ENCODE measurements at regions not wholly inside any gene's neighbourhood (a gene's known extent, or its start where the extent isn't known, plus 50 kb on each side); places are given as distances from the start of the nearest gene placed in this dataset.

DNA sequence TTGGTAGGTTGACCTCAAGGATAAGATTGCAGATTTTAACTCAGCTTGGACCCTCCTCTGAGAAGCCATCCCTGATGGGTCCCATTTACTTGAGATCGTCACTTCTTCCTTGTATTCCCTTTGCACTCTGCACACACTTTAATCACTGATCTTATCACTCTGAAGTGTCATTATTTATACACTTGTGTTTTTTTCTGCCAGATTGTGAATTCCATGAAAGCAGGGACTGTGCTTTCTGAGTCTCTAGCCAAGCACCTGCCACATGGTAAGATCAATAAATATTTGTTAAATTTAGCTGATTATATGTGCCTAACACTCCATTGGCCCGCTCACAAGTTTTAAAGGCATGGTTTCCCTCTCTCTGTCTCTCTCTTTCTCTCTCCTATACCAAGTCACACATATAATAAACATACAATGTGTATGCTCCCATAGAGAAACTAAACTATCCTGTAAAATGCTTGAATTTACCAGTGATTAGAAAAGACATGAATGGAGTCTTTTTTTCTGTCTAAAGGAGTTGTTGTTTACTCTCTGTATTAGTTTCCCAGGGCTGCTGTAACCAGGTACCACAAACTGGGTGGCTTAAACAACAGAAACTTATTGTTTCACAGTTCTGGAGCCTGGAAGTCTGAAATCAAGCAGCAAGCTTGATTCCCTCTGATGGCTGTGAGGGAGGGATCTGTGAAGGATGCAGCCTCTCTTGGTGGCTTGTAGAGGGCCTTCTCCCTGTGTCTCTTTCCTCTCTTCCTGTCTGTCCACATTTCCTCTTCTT is 105.2 kb upstream of the GADD45A start:
- TF ChIP-seq, protein P1, sequence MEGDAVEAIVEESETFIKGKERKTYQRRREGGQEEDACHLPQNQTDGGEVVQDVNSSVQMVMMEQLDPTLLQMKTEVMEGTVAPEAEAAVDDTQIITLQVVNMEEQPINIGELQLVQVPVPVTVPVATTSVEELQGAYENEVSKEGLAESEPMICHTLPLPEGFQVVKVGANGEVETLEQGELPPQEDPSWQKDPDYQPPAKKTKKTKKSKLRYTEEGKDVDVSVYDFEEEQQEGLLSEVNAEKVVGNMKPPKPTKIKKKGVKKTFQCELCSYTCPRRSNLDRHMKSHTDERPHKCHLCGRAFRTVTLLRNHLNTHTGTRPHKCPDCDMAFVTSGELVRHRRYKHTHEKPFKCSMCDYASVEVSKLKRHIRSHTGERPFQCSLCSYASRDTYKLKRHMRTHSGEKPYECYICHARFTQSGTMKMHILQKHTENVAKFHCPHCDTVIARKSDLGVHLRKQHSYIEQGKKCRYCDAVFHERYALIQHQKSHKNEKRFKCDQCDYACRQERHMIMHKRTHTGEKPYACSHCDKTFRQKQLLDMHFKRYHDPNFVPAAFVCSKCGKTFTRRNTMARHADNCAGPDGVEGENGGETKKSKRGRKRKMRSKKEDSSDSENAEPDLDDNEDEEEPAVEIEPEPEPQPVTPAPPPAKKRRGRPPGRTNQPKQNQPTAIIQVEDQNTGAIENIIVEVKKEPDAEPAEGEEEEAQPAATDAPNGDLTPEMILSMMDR (IDR thresholded peaks at IDR 0.05), result no peak
- no peak for TF ChIP-seq ZFX (IDR thresholded peaks at IDR 0.05; ENCODE audit: borderline replicate concordance)

DNA sequence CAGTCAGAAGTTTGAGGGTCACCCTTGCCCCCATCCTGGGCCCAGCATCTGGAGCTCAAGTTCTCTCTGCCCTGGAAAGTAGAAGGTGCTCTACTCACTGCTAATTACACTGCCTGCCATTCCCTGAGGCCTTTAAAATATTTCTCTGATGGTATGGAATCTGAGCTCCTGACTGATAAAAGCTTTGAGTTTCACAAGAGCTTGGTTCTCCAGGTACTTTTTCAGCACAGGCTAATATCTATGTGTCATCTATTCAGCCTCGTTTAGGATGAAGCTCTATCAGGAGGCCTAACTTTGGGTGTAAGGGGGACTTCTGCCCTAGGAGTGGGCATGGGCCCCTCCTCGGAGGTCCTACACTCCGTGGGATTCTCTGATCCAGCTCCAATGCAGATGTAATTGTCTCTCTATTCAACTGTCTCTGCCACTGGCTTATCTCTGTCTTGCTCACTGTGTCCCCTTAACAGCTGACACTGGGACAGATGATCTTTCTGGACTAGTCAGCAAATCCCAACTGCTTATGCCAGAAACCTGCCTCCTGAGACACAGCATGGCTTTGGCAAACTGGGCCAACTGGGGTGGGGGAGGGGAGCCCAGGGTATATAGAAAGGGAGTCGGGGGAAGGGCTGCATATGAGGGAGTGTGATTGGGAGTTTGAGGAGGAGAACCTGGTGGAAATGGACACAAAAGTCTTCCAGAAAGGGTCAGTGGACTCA is 104.2 kb upstream of the GADD45A start:
- no peak overlapping the region for H3K27ac ChIP-seq
- no peak for TF ChIP-seq ZFX (IDR thresholded peaks at IDR 0.05; ENCODE audit: borderline replicate concordance)
- TF ChIP-seq, protein P1 (IDR thresholded peaks at IDR 0.05), result no peak

More for the DNA sequence above, 105.2 kb upstream of the GADD45A start:
- H3K27ac ChIP-seq, result no peak overlapping the region

- no peak overlapping the region for H3K27ac ChIP-seq
- TF ChIP-seq, protein P1 (IDR thresholded peaks at IDR 0.05), result no peak
- TF ChIP-seq ZFX (IDR thresholded peaks at IDR 0.05; ENCODE audit: borderline replicate concordance), result no peak
Measured at GRCh38 chr1:67582625-67583461, 102.2 kb upstream of the GADD45A start.

GRCh38 chr1:67583462-67583950 is 101.5 kb upstream of the GADD45A start:
- TF ChIP-seq ZFX (IDR thresholded peaks at IDR 0.05; ENCODE audit: borderline replicate concordance), result no peak
- TF ChIP-seq, protein P1 (IDR thresholded peaks at IDR 0.05), result no peak
- H3K27ac ChIP-seq, result no peak overlapping the region

DNA sequence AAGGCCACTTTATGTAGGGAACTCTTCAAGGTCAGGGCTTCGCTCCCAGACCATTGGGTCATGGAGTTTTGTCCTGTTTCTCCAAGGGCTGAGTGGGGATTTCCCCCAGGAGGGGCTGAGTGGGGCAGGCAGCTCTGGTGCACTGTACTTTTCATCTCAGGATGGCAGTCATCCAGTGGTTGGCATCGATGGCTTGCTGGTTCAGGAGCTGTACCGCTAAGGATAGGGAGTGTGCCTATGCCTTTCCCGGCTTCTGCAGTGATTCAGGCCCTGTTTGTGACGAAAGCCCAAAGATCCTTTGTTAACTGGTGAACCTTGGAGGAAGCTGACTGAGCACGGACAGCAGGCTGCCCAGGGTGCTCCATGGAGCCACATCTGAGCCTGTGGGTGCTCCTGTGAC is 100.1 kb upstream of the GADD45A start:
- no peak for TF ChIP-seq ZFX (IDR thresholded peaks at IDR 0.05; ENCODE audit: borderline replicate concordance)
- TF ChIP-seq, protein P1 (IDR thresholded peaks at IDR 0.05), result no peak

GRCh38 chr1:67586596-67586995 is 98.4 kb upstream of the GADD45A start:
- TF ChIP-seq, protein P1 (IDR thresholded peaks at IDR 0.05), result no peak
- TF ChIP-seq ZFX (IDR thresholded peaks at IDR 0.05; ENCODE audit: borderline replicate concordance), result no peak
- H3K27ac ChIP-seq, result no peak overlapping the region

More for the DNA sequence above, 100.1 kb upstream of the GADD45A start:
- no peak overlapping the region for H3K27ac ChIP-seq
